NCI-H1417 treated with DMSO at 0.1 percent for 48 hours (cell line): ENCODE measurements at regions not wholly inside any gene's neighbourhood (a gene's known extent, or its start where the extent isn't known, plus 50 kb on each side); places are given as distances from the start of the nearest gene placed in this dataset.
"Not testable (repeated sequence)": the region's sequence is repeated elsewhere in the genome, so short reads cannot be mapped to it uniquely, and the experiment has no call there.

Experiments
- DNase-seq: peaks from one replicate; lab custom pipeline; 2025; lab: John Stamatoyannopoulos, UW

DNA sequence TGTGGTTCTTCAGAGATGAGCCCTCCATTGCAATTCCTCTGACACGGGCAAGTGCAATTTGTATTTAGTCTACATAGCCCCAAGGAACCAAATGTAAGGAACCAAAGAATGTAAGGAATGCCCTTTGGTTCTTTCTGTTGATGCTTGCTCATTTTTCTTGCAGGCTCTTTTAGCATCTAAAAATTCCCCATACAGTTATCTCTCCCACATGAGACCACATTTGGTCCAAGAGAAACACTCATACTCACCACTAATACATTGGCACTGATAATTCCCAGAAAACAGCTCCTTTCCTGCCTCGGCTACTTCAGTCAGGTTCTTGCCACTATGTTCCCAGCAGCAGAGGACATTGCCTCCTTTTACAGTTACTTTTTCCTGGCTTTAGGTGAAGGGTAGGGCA lies 332.6 kb downstream of the AEBP2 start:
- no peak for DNase-seq

DNA sequence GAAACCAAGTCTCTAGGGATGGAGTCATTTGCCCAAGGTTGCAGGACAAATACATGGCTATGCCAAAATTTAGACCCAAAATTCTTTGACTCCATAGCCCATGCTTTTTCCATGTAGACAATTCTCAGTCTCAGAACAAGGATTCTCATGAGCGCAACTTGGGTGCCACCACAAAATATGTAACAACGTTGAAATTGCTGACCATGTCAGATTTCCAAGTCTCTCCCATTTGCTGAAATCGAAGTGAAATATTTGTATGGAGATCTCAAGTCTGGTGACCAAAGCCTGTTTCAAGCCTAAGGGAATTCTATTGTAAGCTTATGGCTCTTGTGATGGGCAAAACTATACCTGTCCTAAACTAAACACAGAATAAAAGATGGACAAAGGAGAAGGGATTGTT lies 333.5 kb downstream of the AEBP2 start:
- no peak for DNase-seq

DNA sequence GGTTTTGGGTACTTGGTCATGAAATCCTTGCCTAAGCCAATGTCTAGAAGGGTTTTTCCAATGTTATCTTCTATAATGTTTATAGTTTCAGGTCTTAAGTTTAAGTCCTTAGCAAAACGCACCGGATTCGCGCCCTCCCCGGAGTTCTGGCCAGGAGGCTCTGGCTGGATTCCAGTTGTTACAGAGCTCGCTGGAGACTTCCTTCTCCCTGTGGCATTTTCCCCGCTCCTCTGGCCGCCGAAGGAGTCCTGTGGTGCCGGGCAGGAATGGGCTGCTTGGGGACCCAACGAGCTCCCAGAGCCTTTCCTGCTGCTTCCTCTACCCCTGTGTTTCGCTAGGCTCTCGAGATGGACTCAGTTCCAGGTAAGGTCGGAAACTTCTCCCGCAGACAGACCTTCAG lies 335.9 kb downstream of the AEBP2 start:
- DNase-seq: no peak

DNA sequence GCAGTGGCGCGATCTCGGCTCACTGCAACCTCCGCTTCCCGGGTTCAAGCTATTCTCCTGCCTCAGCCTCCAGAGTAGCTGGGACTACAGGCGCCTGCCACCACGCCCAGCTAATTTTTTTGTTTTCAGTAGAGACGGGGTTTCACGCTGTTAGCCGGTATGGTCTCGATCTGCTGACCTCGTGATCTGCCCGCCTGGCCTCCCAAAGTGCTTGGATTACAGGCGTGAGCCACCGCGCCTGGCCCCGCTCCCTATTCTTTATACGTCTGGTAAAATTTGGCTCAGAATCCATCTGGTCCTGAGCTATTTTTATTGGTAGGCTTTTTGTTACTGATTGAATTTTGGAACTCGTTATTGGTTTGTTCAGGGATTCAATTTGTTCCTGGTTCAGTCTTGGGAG lies 336.7 kb downstream of the AEBP2 start:
- DNase-seq: not testable (repeated sequence)

DNA sequence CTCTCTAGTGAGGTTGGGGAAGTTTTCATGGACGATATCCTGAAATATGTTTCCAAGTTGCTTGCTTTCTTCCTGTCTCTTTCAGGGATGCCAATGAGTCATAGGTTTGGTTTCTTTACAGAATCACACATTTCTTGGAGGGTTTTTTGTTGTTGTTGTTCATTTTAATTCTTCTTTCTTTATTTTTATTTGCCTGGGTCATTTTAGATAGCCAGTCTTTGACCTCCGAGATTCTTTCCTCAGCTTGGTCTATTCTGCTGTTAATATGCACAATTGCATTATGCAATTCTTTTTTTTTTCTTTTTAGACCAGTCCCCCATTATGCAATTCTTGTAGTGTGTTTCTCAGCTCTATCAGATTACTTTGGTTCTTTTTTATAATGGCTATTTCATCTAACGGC lies 338.9 kb downstream of the AEBP2 start:
- DNase-seq: no peak

DNA sequence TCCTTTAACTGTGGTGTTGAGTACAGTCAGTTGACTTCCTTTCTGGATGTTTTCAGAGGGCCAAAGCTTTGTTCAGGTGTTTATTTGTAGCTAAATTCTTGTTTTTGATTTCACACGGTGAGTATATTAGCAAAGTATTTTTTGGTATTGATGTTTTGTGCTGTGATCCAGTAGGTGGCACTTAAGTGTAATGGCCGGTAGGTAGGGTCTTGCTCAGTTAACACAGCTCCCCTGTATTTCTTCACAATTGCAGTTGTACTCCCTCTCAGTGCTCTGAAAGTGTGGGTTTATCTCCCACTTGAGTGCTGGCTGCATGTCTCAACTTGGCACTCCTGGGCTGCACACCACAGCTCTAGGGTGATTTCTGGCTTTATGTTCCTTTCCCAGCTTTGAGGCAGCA lies 339.5 kb downstream of the AEBP2 start:
- no peak for DNase-seq

DNA sequence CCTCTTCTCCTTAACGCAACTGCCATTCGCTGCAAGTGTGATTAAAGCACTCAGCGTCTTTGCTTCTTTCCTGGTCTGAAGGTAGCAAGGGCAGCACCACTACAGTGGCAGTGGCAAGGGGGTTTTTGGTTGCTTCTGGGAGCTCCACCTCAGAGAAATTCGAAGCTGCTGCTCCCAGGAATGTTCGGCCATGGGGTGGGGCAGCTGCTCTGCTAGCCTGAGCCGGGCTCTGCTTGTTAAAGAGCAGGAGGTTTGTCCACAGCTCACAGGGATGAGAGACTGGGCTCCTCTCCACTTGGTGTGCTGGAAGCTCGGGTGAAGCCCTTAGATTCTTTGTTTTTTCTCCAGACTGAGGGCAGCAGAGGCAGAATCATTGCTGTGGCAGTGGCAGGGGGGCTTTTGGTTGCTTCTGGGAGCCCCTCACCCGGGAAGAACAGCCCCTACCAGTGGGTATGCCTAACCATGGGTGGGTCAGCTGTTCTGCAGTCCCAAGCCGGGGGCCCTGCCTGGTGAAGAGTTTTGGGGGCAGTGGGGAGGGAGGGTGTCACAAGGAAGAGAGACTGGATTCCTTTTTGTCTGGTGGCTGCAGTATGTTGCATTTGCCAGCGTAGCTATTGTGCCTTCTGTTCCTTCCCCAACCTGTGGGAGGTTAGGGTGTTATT lies 340.2 kb downstream of the AEBP2 start:
- no peak for DNase-seq

DNA sequence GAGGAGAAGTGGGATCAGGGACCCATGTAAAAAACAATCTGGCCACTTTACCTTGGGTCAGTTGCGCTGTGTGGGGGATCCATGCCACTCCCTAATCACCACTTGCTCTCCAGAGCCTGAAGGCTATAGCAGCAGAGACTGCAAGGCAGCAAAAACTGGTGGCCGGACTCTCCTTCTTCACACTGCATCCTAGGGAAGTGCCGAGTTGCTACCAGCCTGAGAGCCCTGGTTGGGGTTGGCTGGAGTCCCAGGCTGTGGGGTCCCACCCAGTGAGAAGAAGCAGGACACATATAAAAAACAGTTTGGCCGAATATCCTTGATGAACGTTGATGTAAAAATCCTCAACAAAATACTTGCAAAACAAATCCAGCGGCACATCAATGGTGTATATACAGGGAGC lies 341.2 kb downstream of the AEBP2 start:
- DNase-seq: no peak

DNA sequence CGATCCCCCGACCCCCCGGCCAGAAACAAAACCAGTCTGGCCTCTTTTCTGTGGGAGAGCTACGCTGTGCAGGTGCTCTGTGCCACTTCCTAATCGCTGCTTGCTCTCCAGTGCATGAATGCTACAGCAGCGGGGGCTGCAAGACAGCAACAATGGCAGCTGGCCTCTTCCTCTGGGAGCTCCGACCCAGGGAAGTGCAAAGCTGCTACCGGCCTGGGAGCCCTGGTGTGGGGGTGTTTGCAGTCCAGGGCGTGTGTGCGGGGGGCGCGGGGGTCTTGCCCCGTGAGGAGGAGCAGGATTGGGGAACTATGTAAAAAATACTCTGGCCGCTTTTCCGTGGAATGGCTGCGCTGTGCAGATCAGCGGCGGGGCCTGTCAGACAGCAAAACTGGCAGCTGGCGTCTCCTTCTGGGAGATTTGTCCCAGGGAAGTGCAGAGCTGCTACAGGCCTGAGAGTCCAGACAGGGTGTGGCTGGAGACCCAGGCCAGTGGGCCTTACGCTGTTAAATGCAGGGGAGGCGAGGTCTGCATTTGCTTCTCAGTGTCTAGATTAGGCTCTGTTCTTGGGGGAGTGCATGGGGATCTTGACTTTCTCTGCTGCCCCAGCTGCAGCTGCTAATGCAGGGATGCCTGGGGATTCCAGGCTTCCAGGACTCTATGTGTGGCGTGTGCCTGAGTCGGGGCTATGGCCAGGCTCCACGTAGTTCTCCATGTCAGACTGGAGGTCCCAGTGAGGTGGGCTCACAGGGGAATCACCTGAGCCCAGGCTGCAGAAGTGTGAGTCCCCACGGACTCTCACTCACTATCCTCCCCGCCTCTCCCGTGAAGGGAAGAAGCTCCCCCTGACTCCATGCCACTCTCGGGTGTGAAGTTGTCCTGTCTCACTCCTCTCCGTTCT lies 344.5 kb downstream of the AEBP2 start:
- DNase-seq: no peak

DNA sequence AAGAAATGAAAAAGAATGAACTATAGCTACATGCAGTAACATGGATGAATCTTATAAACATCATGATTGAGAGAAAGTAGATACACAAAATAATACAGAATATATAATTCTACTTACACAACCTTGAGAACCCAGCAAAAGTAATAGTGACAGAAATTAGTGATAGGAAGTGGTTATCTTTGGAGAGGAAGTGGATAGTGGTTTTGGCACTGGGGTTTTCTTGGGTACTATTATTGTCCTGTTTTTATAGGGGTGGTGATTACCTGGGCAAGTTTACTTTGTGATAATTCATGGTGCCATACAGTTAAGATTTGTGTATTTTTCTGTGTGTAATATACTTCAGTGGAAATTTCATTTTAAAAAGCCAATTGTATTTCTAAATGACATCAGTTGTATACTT lies 352.7 kb downstream of the AEBP2 start:
- no peak for DNase-seq

DNA sequence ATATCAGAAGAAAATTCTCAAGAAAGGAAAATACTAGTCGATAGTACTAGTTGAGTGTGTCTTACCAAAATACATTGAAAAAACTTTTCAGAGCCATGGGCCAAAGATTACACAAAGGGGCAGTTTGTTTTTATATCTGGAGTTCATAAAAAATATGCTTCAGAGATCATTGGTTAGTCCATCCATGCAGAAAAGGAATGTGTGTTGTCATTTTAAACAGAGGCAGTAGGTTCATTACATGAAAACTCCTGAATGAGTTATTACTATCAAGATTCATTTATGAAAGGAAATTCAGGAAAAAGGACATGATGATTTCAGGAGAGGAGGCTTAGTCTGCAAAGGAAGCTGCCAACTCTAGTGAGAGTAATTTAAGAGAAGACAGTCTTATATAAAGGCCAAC lies 354.8 kb downstream of the AEBP2 start:
- DNase-seq: no peak

DNA sequence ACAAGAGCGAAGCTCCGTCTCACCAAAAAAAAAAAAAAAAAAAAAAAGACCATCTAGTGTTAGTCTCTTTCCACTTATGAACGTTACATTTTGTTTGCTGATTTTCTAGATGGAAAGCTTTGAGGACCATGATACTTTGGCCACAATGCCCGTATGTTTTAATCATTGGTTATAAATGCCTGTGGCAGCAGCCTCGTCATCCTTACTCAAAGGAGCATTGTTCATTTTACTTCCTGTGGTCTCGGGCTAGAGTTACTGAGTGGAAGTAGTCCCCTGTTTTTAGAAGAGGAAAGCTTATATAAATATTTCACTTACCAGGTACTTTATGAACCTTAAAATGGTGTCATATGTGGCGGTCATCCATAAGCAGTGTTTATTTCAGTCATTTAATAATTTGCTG lies 359.9 kb downstream of the AEBP2 start:
- DNase-seq: no peak

DNA sequence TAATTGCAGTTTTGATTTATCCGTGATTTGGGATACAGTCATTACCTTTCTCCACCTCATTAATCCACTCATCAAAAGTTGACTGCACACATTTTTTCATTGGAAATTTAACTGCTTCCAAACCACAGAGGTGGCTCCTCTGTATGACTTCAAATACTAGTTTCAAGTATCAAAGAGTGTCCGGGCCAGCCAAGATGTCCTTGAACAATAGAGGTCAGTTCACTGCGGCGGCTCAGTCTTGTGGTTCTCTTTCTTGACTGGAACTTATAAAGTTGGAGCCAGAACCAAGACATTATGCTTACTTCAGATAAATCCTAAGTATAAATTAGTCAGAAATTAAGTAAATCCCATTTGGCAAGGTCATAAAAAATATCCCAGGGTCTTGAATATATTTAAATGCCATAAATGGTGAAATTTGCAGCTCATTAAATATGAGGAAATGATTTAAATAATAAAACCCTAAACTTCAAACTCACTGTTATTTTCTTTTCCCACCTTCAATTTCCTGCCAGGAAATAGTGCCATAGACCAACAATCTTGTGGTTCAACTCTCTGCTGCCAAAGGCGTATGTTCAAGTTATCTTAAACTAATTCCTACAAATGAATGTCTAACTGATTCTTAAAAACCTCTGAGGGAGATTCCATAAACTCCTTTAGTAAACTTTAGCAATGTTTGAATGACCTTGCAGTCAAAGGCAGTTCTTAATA lies 360.8 kb downstream of the AEBP2 start:
- no peak for DNase-seq

DNA sequence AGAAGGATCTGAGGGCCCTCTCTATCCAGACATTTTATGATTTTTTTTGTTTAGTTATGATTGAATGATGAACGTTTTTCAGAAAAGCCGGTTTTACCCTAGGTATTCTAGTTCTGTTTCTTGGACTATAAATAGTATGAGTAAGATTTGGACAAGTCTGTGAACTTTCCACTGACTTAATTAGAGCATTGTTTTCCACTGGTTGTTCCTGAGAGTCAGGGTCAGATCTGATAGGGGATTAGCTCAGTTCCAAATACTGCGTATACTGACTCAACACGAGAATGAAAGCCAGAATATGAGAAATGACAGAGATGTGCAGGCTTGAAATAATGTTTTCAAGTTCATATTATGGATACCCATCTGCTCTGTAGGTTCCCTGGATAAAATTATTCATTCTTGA lies 361.6 kb downstream of the AEBP2 start:
- no peak for DNase-seq

DNA sequence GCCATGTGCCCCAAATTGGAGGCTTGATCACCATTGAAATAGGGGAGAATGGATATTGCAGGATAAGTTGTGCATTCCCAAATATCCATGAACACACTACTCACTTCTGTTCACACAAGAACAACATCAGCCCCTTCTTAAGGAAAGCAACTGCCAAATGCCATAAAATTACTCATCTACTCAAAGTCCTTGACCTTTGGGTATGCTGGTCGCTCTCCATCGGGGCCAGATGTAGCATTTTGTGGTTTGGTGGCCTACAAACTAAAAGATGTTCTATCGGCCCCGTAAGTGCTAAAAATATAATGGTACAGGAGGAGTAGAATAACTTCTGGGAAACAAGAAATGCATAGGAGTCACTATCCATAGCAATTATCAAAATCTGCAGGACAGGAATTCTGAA lies 362.6 kb downstream of the AEBP2 start:
- no peak for DNase-seq

DNA sequence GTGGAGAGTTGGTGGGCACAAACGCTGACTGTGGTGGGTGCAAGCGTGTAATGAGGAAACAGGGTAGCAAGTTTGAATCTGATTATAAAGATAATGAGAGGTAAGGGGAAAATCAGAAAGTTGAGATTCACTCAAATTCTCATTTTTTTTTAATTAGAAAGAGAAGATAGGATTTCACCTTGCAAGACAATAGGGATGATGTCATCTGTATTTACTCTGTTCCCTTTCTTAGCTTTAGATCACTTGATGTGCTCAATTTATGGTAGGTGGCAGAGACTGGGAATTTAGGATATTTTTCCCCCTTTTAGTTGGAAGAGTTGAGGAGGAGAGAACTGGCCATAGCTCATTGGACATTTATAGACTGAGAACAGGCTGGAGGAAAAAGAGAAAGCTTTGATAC lies 363.6 kb downstream of the AEBP2 start:
- DNase-seq: no peak

DNA sequence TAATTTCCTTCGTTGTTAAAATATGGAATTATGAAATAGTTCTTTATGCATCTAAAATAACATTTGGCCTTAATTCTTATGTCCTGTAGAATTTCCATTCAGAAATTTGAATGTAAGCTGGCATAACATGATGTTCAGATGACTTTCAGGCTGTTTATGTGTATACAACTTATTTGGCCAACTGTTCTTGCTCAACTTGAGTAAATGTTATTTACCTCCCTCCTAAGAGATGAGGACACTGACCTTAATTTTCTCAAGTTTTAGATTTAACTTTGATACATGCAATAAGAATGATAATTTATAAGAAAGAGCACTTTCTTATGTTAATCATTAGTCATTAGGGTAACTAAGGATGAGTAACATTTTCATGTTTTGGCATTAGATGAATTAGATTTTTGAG lies 365.4 kb downstream of the AEBP2 start:
- no peak for DNase-seq

DNA sequence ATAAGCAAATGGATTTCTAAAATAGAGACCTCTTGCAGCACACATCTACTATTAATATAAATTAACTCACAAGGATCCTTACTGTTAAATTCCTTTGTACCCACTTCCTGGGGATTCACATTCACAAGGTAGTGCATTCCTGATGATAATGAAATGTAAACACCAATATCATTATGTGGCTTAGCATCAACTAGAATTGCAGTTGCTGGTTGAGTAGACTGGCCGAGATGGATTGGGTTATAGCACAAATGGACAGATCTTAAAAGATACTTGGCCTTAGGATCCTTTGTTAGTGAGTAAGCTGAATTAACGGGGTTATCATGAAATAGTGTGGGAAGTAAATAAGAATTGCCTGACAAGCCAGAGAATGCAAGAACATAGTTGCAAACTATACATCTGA lies 369.1 kb downstream of the AEBP2 start:
- no peak for DNase-seq

DNA sequence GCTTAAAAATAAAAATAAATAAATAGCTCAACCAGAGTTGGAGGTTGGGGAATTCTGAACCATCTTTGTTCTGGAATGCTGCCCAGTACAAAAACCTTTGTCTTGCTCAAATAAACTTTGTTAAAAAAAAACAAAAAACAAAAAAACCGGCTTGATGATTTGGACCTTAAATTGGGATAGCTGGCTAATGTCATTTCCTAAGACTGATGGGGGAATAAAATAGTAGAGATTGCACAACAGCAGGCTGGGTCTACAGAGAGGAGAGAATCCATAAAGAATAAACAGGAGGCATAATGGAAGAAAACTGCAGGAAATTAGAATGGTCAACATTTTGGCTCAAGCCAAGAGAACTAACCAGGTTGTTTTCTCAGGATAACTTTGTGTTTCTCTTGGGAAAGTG lies 370.9 kb downstream of the AEBP2 start:
- no peak for DNase-seq

DNA sequence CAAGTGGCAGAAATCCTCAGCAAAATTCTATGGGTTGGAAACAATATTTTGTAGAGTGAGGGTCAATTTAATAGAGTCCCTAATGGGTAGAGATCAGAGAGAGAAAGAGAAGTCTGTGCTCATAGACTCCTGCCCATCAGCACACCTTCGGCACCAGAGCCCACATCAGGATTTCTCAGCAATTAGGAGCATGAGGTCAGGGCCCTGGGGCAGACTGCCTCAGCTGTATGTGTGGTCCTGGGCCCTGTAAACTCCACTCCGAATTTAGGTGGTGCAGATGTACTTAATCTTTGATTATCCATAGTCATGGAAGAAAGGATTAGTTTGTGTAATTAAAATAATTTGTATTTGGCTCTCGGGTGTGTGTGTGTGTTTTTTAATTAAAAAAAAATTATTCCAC lies 372.6 kb downstream of the AEBP2 start:
- DNase-seq: no peak

DNA sequence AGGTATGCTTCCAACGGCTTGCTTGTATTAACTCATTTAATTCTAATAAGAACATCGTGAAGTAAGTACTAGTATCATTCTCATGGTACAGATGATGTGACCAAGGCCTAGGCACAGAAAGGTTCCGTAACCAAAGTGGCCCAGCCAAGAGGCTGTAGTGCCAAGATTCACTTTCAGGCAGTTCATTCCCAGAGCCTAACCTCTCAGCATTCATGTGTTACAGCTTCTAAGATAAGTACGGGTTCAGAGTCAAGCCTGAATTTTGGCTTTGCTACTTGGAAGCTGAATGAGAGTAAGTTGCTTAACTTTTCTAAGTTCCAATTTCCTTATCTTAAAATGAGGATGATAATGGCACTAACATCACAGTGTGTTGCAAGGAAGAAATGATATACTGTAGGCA lies 379.9 kb downstream of the AEBP2 start:
- no peak for DNase-seq

DNA sequence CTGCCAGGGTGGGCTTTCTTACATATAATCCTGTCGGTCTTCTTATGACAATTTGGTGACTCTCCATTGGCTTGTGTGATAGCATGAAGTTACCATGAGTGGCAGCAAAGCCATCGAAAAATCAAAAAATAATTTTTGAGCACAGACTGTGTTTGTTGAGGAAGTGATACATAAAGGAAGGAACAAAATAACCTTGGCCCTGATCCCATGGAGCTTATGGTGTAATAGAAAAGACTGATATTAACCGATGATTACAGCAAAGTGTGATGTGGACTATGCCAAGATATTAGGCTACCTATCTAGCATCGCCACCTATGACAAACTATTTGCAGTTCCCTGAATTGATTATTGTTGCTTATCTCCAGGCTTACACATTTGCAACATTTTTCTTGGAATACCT lies 383.2 kb downstream of the AEBP2 start:
- DNase-seq: no peak

DNA sequence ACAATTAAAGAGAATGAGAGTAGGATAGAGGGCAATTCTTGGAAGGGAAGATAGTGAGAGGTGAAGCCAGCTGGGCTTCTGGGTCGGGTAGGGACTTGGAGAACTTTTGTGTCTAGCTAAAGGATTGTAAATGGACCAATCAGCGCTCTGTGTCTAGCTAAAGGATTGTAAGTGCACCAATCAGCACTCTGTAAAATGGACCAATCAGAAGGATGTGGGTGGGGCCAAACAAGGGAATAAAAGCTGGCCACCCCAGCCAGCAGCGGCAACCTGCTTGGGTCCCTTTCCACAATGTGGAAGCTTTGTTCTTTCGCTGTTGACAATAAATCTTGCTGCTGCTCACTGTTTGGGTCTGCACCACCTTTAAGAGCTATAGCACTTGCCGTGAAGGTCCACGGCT lies 384.0 kb downstream of the AEBP2 start:
- DNase-seq: not testable (repeated sequence)
